Kidney (tissue), 13 donors: ENCODE measurements at regions not wholly inside any gene's neighbourhood (a gene's known extent, or its start where the extent isn't known, plus 50 kb on each side); places are given as distances from the start of the nearest gene placed in this dataset.

Source experiments
- DNase-seq, 5 donors: peaks; one replicate each; pipeline ENCODE4 v3.0.0-alpha.2; 2013 to 2020
- FAIRE-seq: peaks from 2 replicates; lab custom pipeline; 2012; peaks lifted over from hg19 to GRCh38; lab: Jason Lieb, UNC
- H3K27ac ChIP-seq, 2 donors: one replicate each; pipeline ENCODE4 v1.7.0; 2013; ENCODE audit warnings: low read depth in 2 of 2, low read length in 2 of 2, inconsistent platforms in 1 of 2
- H3K27me3 ChIP-seq: one replicate; pipeline ENCODE4 v1.7.1; 2013; ENCODE audit warnings: low read length, inconsistent platforms; ENCODE audit not compliant: control insufficient read depth, insufficient read depth
- H3K36me3 ChIP-seq, 3 donors: one replicate each; pipeline versions ENCODE4 v1.7.0 to v1.7.1; 2013; ENCODE audit warnings: low read length in 3 of 3, control low read depth in 1 of 3, inconsistent platforms in 1 of 3; ENCODE audit not compliant: insufficient read depth in 3 of 3, control insufficient read depth in 2 of 3
- H3K4me1 ChIP-seq, 3 donors: one replicate each; pipeline versions ENCODE4 v1.7.0 to v1.7.1; 2013; ENCODE audit warnings: low read length in 3 of 3, inconsistent platforms in 1 of 3, low read depth in 1 of 3; ENCODE audit not compliant: control insufficient read depth in 2 of 3, insufficient read depth in 2 of 3
- H3K4me3 ChIP-seq, 3 donors: one replicate each; pipeline versions ENCODE4 v1.7.0 to v1.8.1; 2013; ENCODE audit warnings: low read length in 3 of 3, control low read depth in 1 of 3, inconsistent platforms in 1 of 3
- H3K9ac ChIP-seq, 3 donors: one replicate each; pipeline versions ENCODE4 v1.7.0 to v1.7.1; 2013; ENCODE audit warnings: low read length in 3 of 3, control low read depth in 1 of 3, inconsistent platforms in 1 of 3
- H3K9me3 ChIP-seq, 3 donors: one replicate each; pipeline versions ENCODE4 v1.7.0 to v1.7.1; 2013; ENCODE audit warnings: low read length in 3 of 3, control low read depth in 1 of 3, inconsistent platforms in 1 of 3; ENCODE audit not compliant: control insufficient read depth in 2 of 3, insufficient read depth in 1 of 3
- intact Hi-C: fragments of 100-400 bp; cut with DNase I; formaldehyde crosslinking; loops from one replicate; pipeline ENCODE4 v1.11.1; 2022
- TF ChIP-seq, protein P1 (sequence below): IDR thresholded peaks from 3 replicates; pipeline ENCODE4 v1.5.1; 2012; ENCODE audit warnings: mild to moderate bottlenecking, moderate library complexity, borderline replicate concordance; ENCODE audit not compliant: insufficient read depth; ENCODE audit errors: extremely low read depth
- donor health status: control.
- donor health status: control.
- donor health status: control.
- donor health status: control.
- donor health status: control.
- donor health status: DM: yes; HTN: yes; CAD: no.
- donor health status: Normal renal cell carcinoma (clear cell type).

DNA sequence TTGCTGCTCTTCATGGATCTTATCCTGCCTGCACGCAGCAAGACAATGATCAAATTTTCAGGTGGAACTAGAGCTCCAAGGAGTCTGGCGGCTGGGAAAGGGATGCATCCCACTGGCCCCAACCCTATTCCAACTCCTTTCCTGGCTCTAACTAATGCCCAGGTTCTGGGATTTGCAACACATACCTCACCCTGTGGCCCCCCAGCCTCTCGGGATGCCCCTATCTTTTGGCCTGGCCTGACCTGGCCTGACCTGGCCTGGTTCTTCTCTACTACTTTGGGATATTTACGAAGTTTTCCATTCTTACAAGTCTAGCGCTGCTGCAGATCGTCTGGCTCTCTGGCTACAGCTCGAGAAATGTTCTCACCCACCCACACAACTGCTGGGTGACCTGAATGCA lies 56.4 kb upstream of the CDKN2AIP start:
- H3K27me3 ChIP-seq = no peaks in the 10 kb centered on the region
- TF ChIP-seq, protein P1, sequence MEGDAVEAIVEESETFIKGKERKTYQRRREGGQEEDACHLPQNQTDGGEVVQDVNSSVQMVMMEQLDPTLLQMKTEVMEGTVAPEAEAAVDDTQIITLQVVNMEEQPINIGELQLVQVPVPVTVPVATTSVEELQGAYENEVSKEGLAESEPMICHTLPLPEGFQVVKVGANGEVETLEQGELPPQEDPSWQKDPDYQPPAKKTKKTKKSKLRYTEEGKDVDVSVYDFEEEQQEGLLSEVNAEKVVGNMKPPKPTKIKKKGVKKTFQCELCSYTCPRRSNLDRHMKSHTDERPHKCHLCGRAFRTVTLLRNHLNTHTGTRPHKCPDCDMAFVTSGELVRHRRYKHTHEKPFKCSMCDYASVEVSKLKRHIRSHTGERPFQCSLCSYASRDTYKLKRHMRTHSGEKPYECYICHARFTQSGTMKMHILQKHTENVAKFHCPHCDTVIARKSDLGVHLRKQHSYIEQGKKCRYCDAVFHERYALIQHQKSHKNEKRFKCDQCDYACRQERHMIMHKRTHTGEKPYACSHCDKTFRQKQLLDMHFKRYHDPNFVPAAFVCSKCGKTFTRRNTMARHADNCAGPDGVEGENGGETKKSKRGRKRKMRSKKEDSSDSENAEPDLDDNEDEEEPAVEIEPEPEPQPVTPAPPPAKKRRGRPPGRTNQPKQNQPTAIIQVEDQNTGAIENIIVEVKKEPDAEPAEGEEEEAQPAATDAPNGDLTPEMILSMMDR = no peak
- DNase-seq (no peak), FAIRE-seq (no peak)
- H3K4me1 ChIP-seq = no peaks in the 10 kb centered on the region
- peaks cover 0 to 11% (median 0%) of the 10 kb centered on the region in 3 donors for H3K9me3 ChIP-seq
- intact Hi-C loops = no loop called here
- H3K27ac ChIP-seq = no peak overlapping the region
- no peak overlapping the region for H3K4me3 ChIP-seq
- H3K9ac ChIP-seq = no peak overlapping the region
- no peaks in the 10 kb centered on the region for H3K36me3 ChIP-seq

DNA sequence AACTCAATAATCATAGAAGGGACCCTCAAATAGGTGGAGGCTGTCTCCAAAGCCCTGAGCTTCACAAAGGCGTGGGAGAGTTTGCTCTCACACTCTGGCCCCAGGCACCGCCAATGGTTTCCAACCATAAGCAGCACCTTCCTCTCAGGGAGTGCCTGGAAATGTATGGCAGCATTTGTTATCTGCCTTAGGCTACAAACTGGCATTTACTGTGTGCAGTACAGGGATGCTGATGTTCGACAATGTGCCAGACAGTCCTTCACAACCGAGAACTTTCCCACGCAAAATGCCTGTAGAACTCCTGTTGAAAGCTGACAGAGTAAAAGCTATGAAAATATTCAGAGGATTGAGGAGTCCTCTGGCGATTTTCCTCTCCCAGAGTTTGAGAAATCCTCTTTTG lies 55.7 kb upstream of the CDKN2AIP start:
- Histone ChIP-seq H3K9me3 (peaks cover 0 to 11% (median 0%) of the 10 kb centered on the region in 3 donors), H3K27ac (no peak overlapping the region), H3K36me3 (no peaks in the 10 kb centered on the region), H3K4me1 (no peaks in the 10 kb centered on the region), H3K4me3 (no peak overlapping the region), H3K27me3 (no peaks in the 10 kb centered on the region), H3K9ac (no peak overlapping the region)
- FAIRE-seq (no peak), DNase-seq (no peak)
- intact Hi-C loops = no loop called here
- TF ChIP-seq, protein P1 = no peak

DNA sequence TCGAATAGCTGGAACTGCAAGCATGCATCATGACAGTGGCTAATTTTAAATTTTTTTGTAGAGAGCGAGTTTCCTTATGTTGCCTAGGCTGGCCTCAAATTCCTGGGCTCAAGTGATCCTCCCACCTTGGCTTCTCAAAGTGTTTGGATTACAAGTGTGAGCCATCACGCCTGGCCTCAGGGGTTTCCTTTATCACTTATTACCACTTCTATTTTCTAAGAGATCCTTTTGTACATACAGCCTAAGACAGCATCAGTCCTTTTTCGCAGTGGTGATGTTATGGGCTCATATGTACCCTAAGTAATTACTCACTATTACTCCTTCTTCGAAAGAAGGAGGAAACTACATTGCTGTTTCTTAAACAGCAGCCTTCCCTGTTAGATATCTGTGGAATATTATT lies 54.1 kb upstream of the CDKN2AIP start:
- H3K27me3 ChIP-seq = no peaks in the 10 kb centered on the region
- H3K9ac ChIP-seq = no peak overlapping the region
- H3K4me3 ChIP-seq = no peak overlapping the region
- DNase-seq (no peak), FAIRE-seq (no peak)
- intact Hi-C loops = no loop called here
- no peaks in the 10 kb centered on the region for H3K36me3 ChIP-seq
- H3K9me3 ChIP-seq = no peaks in the 10 kb centered on the region
- TF ChIP-seq, protein P1 = no peak
- H3K27ac ChIP-seq = no peak overlapping the region
- no peaks in the 10 kb centered on the region for H3K4me1 ChIP-seq

DNA sequence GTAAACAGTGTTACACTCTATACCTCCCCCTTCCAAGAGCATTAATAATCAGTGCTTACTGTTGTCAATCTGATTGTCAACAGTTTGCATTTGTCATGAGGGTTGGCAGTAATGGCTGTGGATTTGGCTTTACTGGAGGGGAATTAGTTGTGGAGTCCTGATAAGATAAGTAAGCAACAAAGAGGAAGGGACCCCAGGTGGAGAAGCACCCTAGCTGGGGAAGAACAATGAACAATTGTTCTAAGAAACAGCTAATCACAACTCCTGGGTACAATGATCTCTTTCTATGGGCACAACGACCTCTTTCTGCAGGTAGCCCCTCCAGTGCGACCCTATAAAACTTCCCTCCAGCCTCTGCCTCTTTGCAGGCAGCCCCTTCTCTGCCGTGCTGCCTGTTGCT lies 53.2 kb upstream of the CDKN2AIP start:
- Histone ChIP-seq H3K9ac (no peak overlapping the region), H3K36me3 (no peaks in the 10 kb centered on the region), H3K4me3 (no peak overlapping the region), H3K27ac (no peak overlapping the region), H3K9me3 (no peaks in the 10 kb centered on the region), H3K27me3 (no peaks in the 10 kb centered on the region), H3K4me1 (no peaks in the 10 kb centered on the region)
- FAIRE-seq (no peak), DNase-seq (no peak)
- intact Hi-C loops = no loop called here
- TF ChIP-seq, protein P1 = no peak
